ENCODE measurements at regions not wholly inside any gene's neighbourhood (a gene's known extent, or its start where the extent isn't known, plus 50 kb on each side); places are given as distances from the start of the nearest gene placed in this dataset.

DNA sequence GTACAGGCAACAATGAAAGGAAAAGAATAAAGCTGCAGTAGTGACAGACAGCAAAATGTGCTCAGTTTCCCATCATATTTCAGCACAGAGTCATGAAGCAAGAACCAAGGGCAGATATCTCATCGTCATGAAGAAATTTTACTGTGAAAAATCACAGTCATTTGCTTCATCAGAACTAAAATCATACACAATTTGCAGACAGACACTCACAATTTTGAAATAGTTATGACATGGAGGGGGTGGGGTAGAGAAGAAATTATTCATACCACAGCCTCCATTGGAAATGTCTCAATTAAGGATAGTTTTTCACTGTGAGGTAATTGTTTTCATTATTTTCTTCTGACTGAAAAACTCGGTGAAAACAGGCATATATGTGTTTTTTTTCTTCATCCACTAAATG, 78.8 kb upstream of the CNTN3 start:
- DNase-seq, result no peak

DNA sequence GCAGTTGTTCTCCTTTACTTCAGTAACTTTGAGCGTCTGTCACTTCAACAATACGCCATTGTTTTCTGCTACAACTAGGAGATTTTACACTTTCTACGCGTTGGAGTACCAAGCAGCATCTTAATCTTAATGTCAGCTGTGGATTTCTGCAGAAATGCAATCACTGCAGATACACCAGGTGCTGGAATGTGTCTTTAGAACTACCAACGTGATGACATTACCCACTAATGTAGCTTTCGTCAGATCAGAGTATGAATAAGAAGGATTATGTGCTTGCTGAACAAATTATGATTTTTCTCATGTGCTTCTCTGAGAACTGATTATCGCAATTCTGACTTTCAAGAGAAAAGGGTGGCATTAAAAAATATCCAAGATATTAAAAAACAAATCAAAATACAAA, 77.5 kb upstream of the CNTN3 start:
- no peak for DNase-seq

- DNase-seq, result no peak
These were observed 58.9 kb upstream of the CNTN3 start for GRCh38 chr3:74673326-74673725.

GRCh38 chr3:74664606-74665005, 50.1 kb upstream of the CNTN3 start:
- DNase-seq, result no peak

All from left kidney (tissue), 1 donor.